Inflammatory macrophage (primary cell): ENCODE measurements at regions not wholly inside any gene's neighbourhood (a gene's known extent, or its start where the extent isn't known, plus 50 kb on each side); places are given as distances from the start of the nearest gene placed in this dataset.

Experiments used
- DNase-seq, 2 donors: peaks; one replicate each; pipeline ENCODE4 v3.0.0-alpha.2; 2020 to 2022

DNA sequence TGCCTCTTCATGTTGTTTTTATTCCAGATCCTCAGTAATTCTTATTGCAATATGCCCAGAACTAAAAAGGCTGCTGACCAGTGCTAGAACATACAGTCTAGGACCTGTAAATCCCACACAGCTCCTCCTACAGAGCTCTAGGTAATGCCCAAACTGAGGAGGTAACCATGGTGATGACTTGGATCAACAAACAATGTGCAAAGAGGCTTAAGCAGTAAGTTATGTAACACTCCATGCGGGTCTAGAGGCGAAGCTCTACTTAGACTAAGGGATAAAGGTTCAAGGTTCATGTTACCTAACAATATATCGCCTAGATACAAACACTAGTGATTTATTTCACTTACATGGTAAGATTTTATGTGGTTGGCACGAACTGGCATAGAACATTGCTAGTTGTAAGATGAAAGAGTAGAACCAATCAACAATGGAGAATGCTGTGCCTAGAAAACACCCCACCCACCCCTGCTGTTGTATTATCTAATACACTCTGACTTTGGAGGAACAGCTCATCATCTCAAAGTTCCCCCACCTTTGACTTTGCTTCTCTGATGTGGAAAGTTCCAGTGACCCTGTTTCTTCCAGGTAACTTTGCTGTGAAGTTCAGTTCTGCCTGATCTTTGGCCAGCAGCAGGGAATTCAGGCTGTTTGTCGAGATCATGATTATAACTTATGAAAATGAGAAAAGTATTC, 242.4 kb downstream of the ALDH8A1 start:
- peak; percentile 31 to 36 for DNase-seq

DNA sequence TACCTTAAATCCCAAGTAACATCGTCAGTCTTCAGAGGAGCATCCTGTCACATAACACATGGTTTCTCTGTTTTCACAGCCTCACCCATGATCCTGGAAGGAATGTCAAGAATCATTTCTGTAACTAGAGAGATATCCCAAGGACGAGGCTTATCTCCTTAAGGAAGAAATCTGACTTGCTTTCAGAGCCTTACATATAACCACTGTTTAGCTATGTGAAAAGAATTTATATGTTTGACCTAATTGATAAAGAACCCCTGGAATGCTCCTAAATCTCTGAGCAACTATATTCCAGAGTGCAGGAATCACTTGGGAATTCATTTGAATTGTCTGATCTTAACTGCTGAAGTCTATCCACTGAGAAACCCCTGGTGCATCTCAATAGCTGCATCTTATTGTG, 243.1 kb downstream of the ALDH8A1 start:
- DNase-seq = no peak

DNA sequence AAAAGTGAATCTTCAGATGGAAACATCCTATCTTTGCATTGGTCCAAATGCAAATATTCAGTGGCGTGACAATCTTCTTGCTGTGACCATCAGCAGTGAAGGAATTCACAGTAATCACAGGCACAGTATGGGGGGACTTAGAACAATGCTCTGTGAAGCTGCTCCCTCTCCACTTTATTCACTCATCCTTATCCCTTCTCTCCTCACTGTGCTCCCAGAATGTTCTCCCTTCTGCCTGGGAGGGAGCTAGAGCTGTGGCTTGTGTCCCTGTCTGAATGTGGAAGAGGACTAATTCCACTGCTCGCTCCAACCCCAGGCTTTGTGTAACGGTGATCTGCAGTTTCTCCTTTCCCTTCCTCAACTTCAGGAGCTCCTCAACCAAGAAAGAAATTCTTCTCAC, 243.7 kb downstream of the ALDH8A1 start:
- no peak for DNase-seq

DNA sequence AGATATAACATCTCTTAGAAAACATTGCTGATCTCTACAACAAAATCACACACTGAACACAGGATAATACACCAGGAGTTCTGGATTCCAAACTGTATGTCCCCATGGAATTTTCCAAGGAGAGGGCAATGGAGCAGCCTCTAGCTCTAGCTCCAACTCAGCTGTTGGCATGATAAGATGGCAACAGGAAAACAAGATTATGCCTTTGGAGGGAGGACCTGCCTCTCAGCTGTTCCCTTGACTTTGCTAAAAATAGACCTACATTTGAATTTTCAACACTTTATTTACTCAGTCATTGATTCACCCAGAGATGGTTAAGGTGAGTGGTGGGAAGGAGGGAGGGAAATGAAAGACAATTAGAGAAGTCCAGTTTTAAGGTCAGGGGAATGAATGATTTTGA, 246.7 kb downstream of the ALDH8A1 start:
- DNase-seq = no peak

DNA sequence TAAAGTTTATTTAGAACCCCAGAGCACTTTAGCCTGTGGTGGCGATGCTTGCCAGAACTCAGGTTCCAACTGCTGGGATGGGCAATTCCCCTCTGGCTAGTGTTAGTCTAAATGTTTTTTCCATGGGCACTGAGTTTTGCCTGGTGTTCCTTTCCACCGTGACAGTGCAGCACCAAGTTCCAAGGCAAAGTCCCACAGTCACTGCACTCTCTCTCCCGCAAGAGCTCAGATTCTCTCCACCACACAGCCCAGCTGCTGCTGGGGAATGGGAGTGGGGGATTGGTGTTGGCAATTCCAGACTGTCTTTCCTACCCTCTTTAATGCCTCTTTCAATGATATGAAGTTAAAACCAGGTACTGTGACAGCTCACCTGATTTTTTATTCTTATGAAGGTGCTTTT, 247.6 kb downstream of the ALDH8A1 start:
- no peak for DNase-seq

DNA sequence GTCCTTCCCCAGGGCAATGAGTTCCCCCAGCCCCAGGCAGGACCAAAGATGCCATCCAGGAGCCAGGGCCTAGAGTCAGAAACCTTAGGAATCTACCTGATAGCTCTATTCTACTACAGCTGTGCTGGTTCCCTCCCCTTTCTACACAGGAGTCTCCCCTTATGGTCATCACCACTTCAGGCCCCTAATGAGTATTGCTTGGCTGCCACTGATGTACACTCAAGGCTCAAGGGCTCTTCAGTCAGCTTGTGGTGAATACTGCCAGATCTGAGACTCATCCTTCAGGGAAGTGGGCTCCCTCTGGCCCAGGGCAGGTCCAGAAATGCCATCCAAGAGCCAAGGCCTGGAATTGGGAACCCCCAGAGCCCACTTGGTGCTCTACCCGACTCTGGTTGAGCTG, 248.6 kb downstream of the ALDH8A1 start:
- no peak for DNase-seq

DNA sequence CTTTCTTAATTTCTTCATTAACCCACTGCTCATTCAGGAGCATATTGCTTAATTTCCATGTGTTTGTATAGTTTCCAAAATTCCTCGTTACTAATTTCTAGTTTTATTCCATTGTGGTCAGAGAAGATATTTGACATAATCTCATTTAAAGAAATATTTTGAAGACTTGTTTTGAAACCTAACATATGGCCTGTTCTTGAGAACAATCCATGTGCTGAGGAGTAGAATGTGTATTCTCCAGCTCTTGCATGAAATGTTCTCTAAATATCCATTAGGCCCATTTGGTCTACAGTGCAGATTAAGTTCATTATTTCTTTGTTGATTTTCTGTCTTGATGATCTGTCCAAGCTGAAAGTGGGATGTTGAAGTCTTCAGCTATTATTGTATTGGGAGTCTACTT, 251.7 kb downstream of the ALDH8A1 start:
- no peak for DNase-seq

DNA sequence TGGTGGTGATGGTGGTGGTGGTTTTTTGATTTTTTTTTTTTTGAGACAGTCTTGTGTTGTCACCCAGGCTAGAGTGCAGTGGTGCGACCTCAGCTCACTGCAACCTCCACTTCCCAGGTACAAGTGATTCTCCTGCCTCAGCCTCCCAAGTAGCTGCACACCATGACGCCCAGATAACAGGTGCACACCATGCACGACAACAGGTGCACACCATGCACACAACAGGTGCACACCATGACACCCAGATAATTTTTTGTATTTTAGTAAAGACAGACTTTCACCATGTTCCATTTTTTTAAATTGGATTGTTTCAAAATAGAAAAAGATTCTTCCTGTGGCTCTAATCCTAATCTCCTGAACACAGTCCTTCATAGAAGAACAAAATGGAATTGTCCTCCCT, 257.9 kb downstream of the ALDH8A1 start:
- DNase-seq = no peak

DNA sequence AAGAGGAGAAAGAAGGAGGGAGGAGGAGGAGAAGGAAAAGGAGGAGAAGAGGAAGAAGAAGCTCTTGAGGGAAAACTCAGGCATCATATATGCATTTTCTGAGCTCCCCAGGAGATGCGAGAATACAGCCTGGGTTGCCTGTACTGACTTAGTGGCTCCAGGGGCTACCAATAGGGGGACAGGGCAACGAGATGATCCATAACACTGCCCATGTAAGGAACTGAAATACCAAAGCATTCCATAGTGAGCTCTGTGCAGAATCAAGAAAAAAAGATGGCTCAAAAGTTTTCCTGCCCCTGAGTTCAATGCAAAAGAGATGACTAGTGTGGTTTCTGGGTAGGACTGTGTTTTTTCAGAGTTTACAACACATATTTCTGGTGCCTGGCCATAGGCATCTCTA, 258.7 kb downstream of the ALDH8A1 start:
- DNase-seq = no peak

DNA sequence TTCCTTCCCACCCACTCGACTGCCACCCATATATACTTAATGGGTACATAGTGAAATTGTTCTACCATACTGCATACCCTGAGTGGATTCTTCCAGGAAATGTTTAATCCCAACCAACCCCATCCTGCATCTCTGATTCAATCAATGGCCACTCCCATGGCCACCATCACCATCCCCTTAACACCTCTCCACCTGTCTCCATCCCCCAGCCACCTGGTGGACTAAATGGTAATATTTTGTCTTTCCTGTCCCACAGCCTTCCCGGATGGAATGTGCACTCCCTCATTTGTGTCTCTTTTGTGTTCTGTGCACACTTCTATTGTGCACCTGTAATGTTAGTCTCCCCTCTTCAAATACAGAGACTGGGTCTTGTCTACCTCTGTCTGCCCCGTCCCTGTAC, 259.9 kb downstream of the ALDH8A1 start:
- DNase-seq = no peak

DNA sequence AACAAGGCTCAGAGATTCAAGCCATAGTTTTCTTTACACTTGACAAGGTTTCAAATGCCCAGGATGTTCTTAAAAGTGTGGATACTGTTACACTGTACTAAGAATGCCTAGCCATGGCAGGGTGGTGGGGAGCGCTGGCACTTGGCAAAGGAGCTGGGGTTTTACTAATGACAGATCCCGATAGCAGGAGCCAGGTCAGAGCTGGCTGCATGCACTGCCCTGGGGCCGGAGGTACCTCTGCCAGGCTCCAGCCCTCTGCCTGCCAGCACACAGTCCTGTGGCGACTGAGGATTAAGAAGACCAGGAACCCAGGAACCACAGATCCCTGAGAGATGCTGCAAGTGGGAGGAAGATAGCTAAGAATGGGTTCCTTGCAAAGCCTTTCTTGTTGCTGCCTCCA, 260.3 kb downstream of the ALDH8A1 start:
- no peak for DNase-seq

DNA sequence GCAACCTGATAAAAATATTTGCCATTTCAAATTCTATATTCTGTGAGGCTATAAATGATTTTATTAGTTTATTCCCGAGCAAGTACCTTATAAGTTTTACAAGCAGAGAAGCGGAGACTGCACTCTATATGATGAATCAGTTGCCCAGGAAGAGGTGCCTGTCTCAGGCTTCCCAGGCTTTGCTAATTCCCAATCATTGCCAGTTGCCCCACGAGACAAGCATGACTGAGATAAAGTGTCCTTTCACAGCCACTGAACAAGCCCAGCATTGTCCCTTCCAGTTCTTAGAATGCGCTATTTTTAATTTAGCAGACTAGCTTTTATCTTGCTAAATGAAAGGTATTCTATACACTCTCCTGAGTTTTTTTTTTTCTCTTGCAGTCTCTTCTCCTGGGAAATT, 260.7 kb downstream of the ALDH8A1 start:
- DNase-seq = no peak

DNA sequence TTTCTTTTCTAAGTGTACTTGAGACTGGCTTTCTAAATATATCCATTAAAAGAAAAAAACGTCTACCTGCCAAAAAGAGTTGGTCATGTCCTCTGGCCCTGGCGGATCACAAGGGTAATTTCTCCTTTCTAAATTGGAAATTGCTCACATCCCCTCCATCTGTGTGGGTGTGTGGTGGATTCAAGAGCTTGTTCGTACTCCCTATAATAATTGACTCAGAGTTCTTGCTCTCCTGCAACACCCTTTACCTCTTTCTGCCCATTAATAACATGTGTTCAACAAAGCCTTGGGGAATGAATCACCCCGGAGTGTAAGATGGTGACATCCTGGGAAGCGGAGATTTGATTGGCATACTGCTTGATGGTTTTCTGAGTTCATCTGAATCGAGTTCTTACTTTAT, 263.8 kb downstream of the ALDH8A1 start:
- DNase-seq = peak; percentile 17 to 20

DNA sequence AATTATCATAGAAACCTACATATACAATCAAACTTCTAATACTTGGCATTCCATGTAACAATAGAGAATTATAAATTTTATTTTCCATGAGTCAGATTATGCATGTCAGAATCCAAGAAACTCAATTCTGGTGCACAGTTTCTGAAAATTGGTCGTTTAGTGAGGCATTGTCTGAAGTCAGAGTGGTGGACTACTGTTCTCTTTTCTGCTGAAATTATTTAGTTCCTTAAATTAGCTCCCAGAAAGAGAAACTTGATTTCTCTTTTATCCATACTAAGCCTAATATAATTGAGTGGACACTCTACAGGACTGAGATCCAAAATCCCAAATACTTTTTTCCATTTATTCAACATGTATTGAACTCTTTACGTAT, 265.5 kb downstream of the ALDH8A1 start:
- DNase-seq = peak; percentile 15 to 49

DNA sequence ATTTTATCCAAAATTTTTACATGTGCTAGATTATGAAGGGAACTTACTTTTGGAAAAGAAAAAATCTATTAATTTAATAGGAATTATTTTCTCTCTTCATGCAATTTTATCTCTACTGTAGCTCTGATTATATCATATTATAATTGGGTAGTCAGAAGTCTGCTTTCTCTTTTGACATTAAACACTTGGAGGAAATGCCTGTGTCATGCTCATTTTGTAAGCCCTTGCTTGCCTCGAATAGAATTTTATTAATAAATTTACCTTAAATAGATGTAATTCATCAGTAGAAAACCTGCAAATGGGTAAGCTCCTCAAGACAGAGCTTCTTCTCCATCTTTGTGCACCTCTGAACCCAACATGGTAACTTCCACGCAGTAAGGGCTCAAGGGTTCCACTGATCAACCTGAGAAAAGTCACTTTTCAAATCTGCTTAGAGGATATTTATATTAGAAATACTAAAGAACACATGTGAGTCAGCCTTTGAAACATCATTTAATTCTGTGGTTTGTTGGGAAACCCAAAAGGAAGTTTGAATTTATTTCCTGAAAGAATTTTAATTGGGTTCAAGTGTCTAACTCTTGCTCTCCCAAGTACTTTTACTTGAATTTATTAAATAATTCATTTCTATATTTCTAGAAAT, 266.0 kb downstream of the ALDH8A1 start:
- DNase-seq = peak; percentile 5 to 53

DNA sequence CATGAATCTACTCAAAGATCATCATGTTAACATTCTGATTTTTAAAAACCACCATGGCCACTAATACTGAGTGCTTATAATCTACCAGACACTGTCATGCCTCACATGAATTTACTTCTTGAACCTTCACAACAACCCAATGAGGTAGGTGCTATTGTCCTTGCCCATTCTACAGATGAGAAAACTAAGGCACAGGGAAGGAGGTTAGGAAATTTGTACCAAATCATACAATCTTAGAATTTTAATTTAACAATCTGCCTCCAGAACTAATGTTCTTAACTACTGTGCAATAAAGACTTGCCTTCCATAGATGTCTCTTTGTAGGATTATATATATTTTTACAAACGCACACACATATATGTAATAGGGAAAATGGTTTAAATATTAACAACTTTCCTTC, 269.5 kb downstream of the ALDH8A1 start:
- DNase-seq = no peak

DNA sequence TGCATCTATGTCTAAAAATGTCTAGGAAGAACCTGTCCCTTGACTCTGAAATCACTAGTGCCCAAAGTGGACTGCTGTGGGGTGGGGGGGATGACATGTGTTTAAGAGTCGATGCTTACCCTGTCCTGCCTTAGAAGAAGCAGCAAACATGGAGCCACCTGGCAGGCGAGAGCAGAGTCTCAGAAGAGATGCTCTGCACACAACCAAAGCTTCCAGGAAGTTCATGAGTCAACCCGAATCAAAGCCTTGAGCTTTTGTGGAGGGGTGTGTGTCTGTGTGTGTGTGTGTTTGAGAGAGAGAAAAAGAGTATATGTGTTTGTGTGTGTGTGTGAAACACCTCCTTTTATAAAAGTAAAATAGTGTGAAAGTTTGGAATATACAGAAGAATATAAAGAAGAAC, 269.9 kb downstream of the ALDH8A1 start:
- DNase-seq = no peak

DNA sequence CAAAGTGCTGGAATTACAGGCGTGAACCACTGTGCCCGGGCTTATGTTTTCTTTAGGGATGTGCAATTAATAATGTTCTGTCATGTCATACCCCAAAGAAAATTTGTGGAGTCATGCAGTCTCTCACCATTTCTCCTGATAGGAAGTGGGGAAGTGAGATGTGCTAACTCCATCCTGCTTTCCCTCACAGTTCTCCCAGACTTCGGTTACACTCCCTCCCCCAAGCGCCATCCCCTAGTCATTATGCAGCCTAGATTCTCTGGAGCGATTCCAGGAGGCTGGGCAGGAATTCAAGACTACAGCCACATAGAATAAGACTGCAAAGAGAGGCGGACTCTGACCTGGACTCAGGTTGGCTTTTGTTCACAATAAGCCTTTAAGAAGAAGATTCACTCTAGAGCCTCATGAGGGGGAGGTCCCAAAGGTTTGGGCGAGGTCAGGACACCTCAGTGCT, 271.4 kb downstream of the ALDH8A1 start:
- DNase-seq = no peak

DNA sequence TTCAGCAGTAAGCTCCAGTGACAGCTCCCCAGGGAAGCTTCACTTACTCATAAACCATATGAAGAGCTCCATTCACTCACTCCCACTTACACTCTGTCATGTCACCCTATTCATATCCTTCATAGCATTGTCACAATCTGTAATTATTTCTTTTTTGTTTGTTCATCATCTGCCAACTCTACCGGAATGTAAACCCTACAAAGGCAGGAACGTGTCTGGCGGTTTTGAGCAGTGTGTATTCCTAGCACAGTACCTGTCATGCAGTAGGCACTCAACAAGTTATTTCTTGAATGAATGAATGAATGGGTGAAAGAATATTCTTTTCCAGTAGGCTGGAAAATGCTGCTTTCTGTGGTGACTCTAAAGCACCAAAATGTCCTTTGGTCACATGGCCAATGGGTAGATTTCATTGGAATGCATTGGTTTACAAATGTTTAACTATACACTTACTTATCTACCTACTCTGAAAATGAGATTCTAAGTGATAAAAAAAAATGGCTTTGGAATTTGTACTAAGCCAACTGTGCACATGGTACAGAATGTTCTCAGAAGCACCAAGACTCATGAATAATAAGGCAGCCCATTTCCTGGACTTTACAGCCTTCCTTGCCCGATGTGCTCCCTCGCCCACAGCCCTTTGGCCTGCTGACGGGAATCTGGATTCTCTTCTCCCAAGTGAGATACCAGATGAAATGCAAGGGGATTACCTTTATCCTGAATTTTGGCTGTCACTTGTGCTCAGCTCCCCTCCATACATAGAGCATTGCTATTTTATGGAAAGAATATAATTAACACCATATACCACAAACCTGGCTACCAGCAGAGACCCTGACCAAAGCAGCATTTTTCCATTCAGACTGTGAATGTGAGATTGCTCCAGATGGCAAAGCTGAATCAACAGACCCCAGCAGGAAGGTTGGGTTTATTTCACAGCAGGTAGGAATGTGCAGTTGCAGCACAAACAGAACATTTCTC, 273.3 kb downstream of the ALDH8A1 start:
- DNase-seq = no peak

DNA sequence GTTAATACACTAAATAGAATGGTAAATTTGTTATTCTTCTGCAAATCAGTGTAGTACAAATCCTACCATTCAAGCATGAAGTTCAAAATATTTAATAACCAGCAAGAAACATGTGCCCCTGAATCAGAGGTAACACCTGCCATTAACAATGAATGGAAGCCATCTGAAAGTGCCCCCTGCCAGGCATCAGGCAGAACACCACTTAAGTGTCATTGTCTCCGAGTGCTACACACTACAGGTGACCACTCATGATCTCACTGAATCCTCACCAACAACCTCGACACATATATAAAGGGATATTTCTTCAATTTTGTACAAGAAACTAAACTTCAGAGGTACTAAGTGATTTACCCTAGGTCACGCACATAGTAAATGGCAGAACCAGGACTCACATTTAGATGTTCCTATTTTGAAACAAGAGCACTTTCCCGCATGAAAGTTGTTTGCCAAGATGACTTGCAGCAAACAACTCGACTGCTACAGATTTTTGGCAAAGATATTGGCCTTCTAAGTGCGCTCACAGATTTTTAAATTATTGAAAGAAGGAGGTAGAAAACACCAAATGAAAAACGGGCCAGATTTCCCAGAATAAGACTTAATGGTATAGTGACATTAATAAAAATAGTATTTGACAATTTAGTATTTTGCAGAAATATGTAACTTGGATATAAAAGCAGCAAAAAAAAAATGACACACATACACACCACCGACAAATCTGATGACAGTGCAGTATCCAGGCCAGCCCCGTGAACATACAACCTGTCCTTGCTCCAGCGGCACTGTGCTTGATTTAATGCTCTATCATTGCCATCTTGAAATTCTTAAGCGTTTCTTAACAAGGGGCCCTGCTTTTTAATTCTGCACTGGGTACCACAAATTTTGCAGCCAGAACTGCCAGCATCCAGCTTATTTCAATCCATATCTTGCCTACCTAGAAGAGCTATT, 274.5 kb downstream of the ALDH8A1 start:
- DNase-seq = no peak

DNA sequence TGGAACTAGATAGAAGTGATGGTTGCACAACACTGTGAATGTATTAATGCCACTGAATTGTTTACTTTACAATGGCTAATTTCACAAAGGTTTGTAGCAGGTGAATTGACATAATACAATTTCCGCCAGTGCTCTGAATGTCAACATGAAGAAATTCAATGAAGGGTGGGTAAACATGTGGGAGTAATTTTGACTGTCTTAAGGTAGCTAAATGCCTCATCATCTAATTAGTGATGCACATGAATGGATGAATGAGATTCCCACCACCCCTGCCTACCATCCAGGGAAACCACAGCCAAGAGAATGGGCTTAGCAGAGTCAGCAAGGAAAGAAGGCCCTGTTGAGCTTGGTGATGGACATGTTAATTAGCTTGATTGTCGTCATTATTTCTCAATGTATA, 275.3 kb downstream of the ALDH8A1 start:
- DNase-seq = no peak

DNA sequence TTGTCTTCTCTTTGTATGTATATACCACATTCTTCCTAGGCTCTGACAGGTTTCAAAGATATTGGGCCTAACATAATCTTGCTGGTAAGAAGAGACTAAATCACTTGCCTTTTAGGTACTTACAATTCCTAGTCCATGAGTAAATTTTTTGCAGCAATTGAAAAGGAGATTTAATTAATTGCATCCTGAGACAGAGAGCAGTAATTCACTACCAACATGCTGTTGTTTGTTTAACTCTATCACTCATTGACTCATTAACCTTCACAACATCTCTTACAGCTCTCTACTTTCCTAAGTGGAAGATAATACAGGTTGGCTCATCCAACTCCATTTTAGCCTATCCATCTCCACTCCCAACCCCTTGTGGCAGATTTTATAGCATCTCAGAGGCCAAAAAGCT, 280.4 kb downstream of the ALDH8A1 start:
- no peak for DNase-seq
